DMS79 treated with DMSO at 0.1 percent for 48 hours (cell line): ENCODE measurements at regions not wholly inside any gene's neighbourhood (a gene's known extent, or its start where the extent isn't known, plus 50 kb on each side); places are given as distances from the start of the nearest gene placed in this dataset.

Experiments
- DNase-seq: peaks from one replicate; lab custom pipeline; 2025; lab: John Stamatoyannopoulos, UW

- no peak for DNase-seq
Observed at GRCh38 chr2:138105358-138105757, 141.1 kb downstream of the HNMT start.

DNA sequence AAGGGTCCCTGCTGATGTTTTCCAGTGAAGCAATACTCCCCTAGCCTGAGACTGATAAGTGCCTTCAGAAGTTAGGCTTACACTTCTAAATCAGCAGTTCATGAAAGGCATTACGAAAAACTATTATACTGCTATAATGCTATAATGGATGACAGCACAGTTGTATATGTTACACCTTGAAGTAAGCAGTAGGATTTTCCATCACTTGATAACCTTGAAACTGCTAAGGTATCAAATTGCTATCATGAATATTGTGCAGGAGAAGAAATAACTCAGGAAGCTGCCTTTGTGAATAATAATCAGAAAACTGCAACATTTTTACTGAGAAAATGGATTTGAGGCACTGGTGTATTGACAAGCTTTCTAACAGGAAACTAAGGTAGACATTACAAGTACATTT, 142.3 kb downstream of the HNMT start:
- no peak for DNase-seq

- no peak for DNase-seq
Observed at GRCh38 chr2:138107288-138107687, 143.0 kb downstream of the HNMT start.

DNA sequence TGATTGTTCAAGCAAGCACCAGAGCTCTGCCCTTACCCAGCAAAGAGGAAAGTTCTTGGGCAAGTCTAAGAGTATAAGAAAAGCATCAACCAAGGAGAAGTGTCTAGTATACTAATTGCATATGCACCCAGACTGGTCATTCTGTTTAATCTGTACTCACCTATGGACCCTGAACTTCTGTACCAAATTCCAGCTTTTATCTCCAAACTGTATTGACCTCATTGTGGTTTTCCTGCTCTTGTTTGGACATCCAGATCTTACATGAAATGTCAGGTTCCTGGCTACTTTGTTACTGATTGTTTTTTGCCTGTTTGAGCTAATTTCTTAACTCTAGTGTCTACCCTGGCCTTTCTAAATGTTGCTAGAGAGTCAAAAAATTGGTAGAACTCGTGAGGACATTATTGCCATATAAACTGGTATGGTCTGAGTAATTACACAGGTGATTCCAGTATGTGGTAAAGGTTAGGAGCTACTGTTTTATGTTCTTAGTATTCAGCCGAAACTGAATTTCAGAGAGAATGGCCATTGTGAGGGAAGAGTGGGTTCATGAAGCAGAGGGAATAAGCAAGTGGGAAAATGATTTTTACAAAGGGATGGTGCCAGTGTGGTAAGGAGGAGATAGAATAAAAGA, 146.3 kb downstream of the HNMT start:
- DNase-seq = no peak

DNA sequence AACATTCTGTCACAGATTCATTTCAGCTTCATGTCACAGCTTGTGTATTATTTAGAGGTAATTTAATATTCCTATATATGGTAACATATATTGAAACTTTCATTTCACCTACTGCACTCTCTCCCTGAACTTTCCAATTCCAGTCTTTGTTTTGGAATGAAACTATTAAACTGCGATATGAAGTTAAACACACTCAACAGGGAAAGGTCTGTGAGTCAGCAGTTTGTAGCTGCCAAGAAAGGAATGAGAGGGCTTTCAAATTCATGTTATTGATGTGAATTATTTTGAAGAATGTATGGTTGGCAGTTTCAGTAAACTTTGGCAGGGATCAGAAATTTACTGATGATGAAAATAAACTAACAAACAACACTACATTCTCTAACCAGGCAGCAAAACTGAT, 148.3 kb downstream of the HNMT start:
- DNase-seq = no peak

GRCh38 chr2:138113871-138114525, 149.7 kb downstream of the HNMT start:
- DNase-seq = no peak

GRCh38 chr2:138115666-138116065, 151.4 kb downstream of the HNMT start:
- no peak for DNase-seq

DNA sequence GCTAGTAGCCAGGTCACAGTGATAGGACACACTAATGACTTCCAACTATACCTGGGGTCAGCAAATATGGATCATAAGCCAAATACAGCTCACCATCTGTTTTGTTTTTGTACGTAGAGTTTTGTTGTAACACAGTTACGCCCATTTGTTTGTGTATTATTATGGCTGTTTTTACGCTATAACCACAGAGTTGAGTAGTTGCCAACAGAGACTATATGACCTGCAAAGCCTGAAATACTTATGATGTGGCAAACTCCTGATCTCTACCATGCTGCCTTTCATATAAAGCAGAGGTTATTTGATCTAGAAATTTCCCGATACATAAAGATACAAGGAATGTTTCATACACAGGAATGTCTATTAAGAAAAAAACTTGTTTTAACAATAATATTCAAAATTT, 152.2 kb downstream of the HNMT start:
- no peak for DNase-seq

DNA sequence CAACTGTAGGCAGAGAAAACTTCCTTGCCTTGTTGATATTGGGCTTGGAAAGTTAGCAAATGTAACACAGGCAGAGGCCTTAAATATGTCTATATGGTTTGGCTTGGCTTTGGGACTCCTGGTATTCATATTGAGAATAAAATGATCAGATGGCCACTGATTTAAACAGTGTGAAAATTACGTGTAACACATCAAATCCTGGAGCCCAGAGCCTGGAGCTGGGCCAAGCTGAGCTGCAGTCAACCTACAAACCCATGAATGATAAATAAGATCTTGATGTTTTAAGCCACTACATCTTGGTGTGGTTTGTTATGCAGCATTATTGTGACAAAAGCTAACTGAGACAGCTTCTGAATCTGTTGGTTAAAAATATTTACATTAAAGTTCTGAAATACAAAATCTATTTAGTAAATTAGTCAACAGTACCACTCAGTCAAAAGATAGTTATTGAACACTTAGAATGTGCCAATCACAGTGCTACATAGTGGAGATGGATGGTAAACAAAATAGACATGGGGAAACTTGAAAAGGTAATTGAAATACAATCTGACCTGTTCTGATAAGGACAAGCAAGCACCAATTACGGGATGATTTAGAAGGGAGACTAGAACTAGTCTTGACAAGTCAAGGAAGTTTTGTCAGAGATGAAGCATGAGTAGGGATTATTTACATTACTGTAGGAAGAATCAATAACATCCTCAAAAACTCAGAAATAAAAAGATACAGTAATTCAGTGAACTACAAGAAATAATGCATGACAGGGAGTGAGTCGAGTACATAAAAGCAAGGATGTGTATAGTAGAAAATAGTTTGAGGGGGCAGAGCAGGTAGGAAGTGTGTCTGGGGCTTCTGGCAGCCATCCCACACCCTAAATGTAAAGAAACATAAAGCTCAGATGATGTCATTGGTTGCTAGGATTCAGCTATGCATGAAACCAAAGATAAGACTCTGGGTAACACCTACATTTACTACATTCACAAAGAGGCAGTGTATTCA, 157.7 kb downstream of the HNMT start:
- no peak for DNase-seq

GRCh38 chr2:138122891-138123290, 158.6 kb downstream of the HNMT start:
- no peak for DNase-seq

DNA sequence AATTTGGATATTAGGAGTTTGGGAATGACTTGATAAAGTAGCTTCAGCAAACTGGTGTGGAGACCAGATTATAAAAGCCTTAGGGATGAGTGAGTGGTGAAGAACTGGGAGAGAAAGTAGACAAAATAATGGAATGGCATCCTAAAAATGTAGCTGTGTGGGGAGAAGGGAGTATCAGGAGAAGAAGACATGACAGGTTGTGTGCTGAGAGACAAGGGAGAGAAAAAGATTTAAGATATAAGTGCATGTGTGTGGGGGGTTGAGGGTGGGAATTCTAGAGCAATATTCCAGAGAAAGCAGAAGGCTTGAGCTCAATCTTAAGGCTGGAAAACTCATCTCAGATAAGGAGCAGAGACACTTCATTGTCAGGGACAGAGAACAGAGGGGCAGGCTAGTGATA, 159.5 kb downstream of the HNMT start:
- no peak for DNase-seq

DNA sequence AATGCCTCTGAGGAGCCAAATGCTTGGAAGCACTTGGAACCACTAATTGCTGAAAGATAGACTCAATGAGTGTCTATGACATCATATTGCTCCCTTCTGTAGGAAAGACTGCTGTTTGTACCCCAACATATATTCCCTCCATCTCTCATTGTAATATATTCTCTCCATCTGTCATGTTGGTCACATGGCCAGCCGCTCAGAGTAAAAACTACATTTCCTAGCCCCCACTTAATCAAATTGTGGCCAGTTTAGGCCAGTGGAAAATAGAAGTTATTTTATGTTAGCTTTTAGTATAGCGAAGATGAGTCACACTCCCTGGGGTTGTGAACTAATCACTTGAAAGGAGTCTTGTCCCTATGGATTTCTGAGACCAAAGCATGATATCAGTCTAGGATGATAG, 160.2 kb downstream of the HNMT start:
- DNase-seq = no peak

GRCh38 chr2:138125306-138126288, 161.3 kb downstream of the HNMT start:
- peak; percentile 82 for DNase-seq

- peak; percentile 25 for DNase-seq
Observed at GRCh38 chr2:138132108-138132507, 167.8 kb downstream of the HNMT start.

- no peak for DNase-seq
Observed at GRCh38 chr2:138137949-138138348, 173.7 kb downstream of the HNMT start.

GRCh38 chr2:138147796-138148195, 183.5 kb downstream of the HNMT start:
- DNase-seq = peak; percentile 9

DNA sequence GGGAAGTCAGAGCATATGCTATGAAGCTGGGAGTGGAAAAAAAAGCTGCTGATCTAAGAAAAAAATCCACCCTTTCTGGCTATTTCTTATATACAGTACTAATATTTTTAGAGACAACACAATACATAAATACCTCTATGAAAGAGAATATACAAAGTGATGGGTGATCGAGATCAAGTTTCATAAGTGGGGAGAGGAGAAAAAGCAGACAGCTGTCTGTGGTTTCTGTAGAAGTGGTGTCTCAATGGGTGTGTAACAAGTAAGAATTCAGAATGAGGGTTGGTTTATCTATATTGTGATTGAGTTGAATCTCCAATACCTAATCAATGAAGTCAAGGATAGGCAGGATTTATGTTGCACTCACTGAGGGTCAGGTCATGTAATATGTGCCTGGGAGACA, 191.0 kb downstream of the HNMT start:
- no peak for DNase-seq

- DNase-seq = no peak
Observed at GRCh38 chr2:138157372-138157771, 193.1 kb downstream of the HNMT start.

DNA sequence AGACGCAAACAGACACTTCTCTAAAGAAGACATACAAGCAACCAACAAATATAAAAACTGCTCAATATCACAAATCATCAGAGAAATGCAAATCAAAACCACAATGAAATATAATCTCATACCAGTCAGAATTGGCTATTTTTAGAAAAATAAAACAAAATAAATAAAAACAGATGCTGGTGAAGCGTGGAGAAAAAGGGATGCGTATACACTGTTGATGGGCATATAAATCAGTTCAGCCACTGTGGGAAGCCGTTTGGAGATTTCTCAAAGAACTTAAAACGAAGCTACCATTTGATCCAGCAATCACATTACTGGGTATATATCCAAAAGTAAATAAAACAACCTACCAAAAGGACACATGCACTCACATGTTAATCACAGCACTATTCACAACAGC, 206.2 kb downstream of the HNMT start:
- DNase-seq = no peak

DNA sequence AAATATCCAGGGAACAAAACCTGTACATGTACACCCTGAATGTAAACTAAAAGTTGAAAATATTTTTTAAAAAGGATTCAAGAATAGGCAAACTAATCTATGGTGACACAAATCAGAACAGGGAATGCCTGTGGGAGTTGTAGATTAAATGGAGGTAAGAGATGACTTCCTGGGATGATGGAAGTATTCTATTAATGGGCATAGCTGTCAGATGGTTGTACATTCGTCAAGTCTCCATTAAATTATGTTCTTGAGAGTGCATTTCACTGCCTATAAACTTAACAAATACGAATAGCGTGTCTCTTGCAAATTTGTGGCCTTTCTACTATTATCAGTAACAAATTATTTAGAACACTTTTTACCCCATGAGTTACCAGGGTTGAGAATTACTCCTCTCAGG, 207.0 kb downstream of the HNMT start:
- DNase-seq = no peak

DNA sequence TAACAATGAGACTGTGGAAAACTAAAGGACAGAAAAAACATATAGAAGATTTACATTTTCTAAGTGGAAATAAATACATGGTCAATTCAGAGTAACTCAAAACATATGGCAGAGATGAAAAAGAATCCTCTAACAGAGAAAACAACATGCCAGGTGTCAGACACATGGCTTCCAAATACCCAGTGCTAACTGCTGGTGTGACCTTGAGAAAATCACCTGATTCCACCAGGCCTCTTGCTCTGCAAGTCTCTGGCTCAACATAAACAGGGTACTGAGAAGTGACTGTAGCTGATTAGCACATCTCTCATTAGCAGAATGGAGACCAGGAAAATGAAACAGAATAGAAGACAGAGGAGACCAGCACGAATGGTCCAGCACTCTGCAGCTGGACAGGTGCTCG, 210.8 kb downstream of the HNMT start:
- no peak for DNase-seq
